ENCODE measurements at regions not wholly inside any gene's neighbourhood (a gene's known extent, or its start where the extent isn't known, plus 50 kb on each side); places are given as distances from the start of the nearest gene placed in this dataset.
"Not testable (repeated sequence)": the region's sequence is repeated elsewhere in the genome, so short reads cannot be mapped to it uniquely, and the experiment has no call there.

- no peak for DNase-seq (ENCODE audit: extremely low read depth in 1 of 2, low read depth in 1 of 2)
These were observed 205.7 kb downstream of the TOMM20 start for GRCh38 chr1:234922987-234923386.

- DNase-seq (ENCODE audit: extremely low read depth in 1 of 2, low read depth in 1 of 2) = no peak
These were observed 207.2 kb downstream of the TOMM20 start for GRCh38 chr1:234921266-234922062.

- no peak for DNase-seq (ENCODE audit: extremely low read depth in 1 of 2, low read depth in 1 of 2)
These were observed 207.8 kb downstream of the TOMM20 start for GRCh38 chr1:234920843-234921140.

- DNase-seq (ENCODE audit: extremely low read depth in 1 of 2, low read depth in 1 of 2) = no peak
These were observed 208.3 kb downstream of the TOMM20 start for GRCh38 chr1:234920136-234920842.

- no peak for DNase-seq (ENCODE audit: extremely low read depth in 1 of 2, low read depth in 1 of 2)
These were observed 209.5 kb downstream of the TOMM20 start for GRCh38 chr1:234918961-234919761.

GRCh38 chr1:234918181-234918841, 210.3 kb downstream of the TOMM20 start:
- no peak for DNase-seq (ENCODE audit: extremely low read depth in 1 of 2, low read depth in 1 of 2)

- DNase-seq (ENCODE audit: extremely low read depth in 1 of 2, low read depth in 1 of 2) = no peak
These were observed 211.0 kb downstream of the TOMM20 start for GRCh38 chr1:234917495-234918180.

- no peak for DNase-seq (ENCODE audit: extremely low read depth in 1 of 2, low read depth in 1 of 2)
These were observed 211.8 kb downstream of the TOMM20 start for GRCh38 chr1:234916840-234917239.

- DNase-seq (ENCODE audit: extremely low read depth in 1 of 2, low read depth in 1 of 2) = no peak
These were observed 212.5 kb downstream of the TOMM20 start for GRCh38 chr1:234915924-234916675.

- no peak for DNase-seq (ENCODE audit: extremely low read depth in 1 of 2, low read depth in 1 of 2)
These were observed 213.9 kb downstream of the TOMM20 start for GRCh38 chr1:234914606-234915290.

- DNase-seq (ENCODE audit: extremely low read depth in 1 of 2, low read depth in 1 of 2) = no peak
These were observed 214.9 kb downstream of the TOMM20 start for GRCh38 chr1:234913771-234914170.

GRCh38 chr1:234913278-234913649, 215.4 kb downstream of the TOMM20 start:
- no peak for DNase-seq (ENCODE audit: extremely low read depth in 1 of 2, low read depth in 1 of 2)

GRCh38 chr1:234912548-234913277, 215.9 kb downstream of the TOMM20 start:
- DNase-seq (ENCODE audit: extremely low read depth in 1 of 2, low read depth in 1 of 2) = no peak

GRCh38 chr1:234911787-234912186, 216.8 kb downstream of the TOMM20 start:
- no peak for DNase-seq (ENCODE audit: extremely low read depth in 1 of 2, low read depth in 1 of 2)

GRCh38 chr1:234911136-234911535, 217.5 kb downstream of the TOMM20 start:
- DNase-seq (ENCODE audit: extremely low read depth in 1 of 2, low read depth in 1 of 2) = not testable (repeated sequence)

GRCh38 chr1:234909851-234910250, 218.8 kb downstream of the TOMM20 start:
- no peak for DNase-seq (ENCODE audit: extremely low read depth in 1 of 2, low read depth in 1 of 2)

- no peak for DNase-seq (ENCODE audit: extremely low read depth in 1 of 2, low read depth in 1 of 2)
These were observed 219.3 kb downstream of the TOMM20 start for GRCh38 chr1:234909307-234909810.

- DNase-seq (ENCODE audit: extremely low read depth in 1 of 2, low read depth in 1 of 2) = no peak
These were observed 220.1 kb downstream of the TOMM20 start for GRCh38 chr1:234908571-234908970.

Data from stimulated activated CD8-positive, alpha-beta memory T cell treated with anti-CD3 and anti-CD28 coated beads, Interleukin-7, amount 100 ng/mL, for 48 hours (primary cell).